NCI-H526 (cell line): ENCODE measurements at regions not wholly inside any gene's neighbourhood (a gene's known extent, or its start where the extent isn't known, plus 50 kb on each side); places are given as distances from the start of the nearest gene placed in this dataset.

Source experiments
- DNase-seq, 2 experiments: peaks; one replicate each; lab custom pipeline; 2025; lab: John Stamatoyannopoulos, UW

GRCh38 chr20:16119909-16120308 is 453.3 kb downstream of the KIF16B start:
- DNase-seq, result no peak

DNA sequence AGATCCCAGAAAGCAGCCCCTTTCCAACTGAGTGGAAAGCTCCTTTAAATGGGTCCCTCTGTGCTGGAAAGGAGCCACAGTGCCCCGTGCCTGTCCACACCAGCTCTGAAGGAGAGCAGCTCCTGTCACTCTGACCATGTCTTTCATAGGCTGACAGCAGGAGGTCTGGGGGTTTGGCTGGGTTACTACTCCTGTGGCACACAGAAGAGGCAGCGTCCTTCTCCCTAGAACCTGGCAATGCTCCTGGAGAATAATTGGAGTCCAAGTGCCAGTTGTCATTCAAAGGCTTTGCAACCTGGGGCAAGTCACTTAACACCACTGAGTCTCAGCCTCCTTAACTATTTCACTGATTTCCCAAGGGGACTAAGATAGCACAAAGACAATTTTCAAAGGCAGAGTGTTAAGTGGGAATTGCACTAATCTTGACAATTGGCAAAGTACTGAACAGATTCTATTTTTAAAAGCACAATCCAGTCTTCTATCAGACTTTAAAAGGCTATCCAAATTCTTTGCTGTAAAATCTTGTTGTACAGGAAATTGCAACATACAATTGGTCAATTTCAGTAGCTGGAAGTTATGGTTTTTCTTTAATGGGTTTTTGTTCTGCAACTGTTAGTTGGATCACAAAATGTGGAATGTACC is 457.2 kb downstream of the KIF16B start:
- no peak for DNase-seq

GRCh38 chr20:16113736-16114135 is 459.5 kb downstream of the KIF16B start:
- no peak for DNase-seq

DNA sequence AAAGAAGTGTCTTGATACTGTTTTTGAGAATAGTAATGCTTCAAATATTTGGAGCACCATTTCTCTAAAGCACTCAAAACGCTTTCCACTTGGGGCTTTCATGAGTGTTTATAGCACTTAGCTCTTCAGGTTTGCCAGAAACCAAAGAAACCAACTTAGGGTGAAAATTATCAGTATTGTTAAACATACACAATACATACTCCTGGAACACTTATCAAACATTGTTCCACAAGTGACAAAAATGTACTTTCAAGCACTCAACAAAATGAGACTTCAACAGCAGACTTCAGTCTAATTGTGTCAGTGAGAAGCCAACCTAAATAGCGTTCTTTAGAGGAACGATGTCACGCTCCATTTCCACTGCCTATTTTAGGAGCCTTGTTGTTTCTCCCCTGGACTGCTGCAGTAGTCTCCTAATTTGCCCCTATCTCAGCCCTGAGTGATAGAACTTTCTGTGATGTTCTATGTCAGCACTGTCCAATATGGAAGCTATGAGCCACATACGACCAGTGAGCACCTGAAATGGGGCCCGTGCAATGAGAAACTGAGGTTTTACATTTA is 461.3 kb downstream of the KIF16B start:
- DNase-seq, result no peak

DNA sequence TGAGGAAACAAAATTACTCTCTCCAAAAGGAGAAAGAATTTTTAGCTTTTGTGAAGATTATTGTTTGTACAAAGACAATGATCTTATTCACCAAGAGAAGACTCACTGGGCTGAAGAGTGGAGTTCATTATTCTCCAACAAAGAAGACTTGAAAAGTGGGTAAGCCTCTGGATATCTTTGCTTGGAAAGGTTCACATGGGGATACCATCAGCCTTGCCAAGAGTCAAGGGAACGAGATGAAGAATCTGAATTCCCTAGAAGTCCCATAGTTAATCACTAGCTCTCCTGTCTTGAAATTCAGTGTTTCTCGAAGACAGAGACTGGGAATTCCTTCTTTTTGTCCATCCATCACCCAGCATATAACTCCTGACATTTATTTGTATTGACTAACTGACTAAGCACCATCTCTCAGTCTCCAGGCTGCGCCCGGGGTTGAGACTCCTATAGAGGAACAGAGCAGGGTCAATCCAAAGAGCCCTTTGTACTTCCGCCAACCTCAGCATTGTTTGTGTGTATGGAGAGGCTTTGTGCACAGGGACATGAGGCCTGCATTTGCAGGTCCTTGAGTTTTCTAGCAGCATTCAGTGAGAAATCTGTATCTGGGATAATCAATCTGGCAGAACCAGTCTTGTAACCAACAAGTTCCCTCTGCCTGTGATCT is 461.9 kb downstream of the KIF16B start:
- no peak for DNase-seq

DNA sequence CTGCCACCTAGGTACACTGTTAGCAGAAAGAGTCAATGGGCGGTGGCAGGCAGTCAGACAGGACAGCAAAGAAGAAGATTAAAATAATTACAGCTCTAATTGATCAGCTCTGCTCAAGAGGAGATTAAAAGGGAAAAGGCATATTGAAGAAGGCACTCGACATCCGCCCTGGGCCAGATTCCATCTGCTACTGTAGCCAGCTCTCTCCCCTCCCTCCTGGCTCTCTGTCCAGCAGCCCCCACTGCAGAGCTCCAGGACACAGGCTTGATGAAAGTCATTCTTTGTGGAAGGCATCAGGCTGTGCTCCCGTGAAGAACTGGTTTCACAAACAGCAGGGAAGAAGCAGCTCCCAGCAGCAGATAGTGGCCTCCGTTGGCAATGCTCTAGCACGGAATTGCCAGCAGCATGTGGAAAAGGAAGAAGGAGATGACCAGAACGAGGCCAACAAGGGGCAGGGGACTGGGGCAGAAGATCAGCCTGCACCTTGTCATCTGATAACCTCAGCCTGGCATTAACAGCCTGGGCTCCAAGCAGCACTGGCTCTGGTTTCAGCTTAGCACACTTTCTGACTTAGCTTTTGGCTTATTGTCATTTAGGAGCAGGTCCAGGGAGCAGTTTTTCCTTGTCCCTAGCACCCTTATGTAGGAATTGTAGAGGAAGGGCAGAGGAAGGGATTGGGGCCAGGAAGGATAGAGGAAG is 465.9 kb downstream of the KIF16B start:
- no peak for DNase-seq

- no peak for DNase-seq
These were observed 466.9 kb downstream of the KIF16B start for GRCh38 chr20:16106191-16106849.

DNA sequence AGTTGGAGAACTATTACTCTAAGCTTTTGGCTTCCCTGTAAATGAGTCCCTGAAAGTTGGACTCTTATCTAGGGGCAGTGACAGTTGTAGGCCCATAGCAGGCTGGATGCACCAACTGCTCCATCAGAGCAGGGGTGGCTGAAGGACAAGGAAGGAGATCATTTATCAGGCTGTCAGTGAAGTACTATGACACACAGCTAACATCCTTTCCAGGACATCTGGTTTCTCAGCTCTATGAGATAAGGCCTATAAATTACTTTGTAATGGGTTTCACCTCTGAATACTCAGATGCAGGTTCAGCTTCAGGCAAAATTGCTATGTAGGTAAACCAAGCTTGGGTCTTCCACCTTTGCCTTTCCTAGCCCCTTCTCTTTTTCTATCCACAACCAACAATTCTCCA is 468.5 kb downstream of the KIF16B start:
- no peak for DNase-seq
